ENCODE measurements at regions not wholly inside any gene's neighbourhood (a gene's known extent, or its start where the extent isn't known, plus 50 kb on each side); places are given as distances from the start of the nearest gene placed in this dataset.

DNA sequence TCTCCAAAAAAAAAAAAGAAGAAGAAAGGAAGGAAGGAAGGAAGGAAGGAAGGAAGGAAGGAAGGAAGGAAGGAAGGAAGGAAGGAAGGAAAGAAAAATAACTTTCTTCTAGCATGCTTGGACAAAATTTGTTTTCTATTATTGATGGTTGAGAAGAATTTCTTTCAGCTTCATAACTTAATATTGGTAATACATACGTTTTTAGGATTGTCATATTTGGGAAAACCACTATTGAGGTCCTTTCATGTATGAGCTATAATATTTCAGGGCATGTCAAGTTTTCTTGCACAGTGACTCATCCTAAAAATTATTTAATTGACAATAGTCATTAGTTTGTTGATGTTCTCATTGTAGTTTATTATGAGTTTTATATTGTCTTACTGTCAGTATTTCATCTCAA lies 66.4 kb upstream of the PKDCC start:
- TF ChIP-seq POLR2A (IDR thresholded peaks at IDR 0.05; ENCODE audit: low read depth, low read length), result no peak
- no peak for TF ChIP-seq POLR2AphosphoS5 (IDR thresholded peaks at IDR 0.05; ENCODE audit: low read depth, low read length)
- TF ChIP-seq TAF1 (IDR thresholded peaks at IDR 0.05; ENCODE audit: low read depth, low read length), result no peak
- no peak for TF ChIP-seq POU2F2 (IDR thresholded peaks at IDR 0.05; ENCODE audit: low read depth, low read length)
- no peak for TF ChIP-seq SPI1 (IDR thresholded peaks at IDR 0.05; ENCODE audit: low read depth, low read length)
- no peak for TF ChIP-seq PAX5 (IDR thresholded peaks at IDR 0.05; ENCODE audit: insufficient read depth, low read length, severe bottlenecking)
